NT2/D1 (cell line): ENCODE measurements at regions not wholly inside any gene's neighbourhood (a gene's known extent, or its start where the extent isn't known, plus 50 kb on each side); places are given as distances from the start of the nearest gene placed in this dataset.

ENCODE experiments used
- DNase-seq: peaks from one replicate; pipeline ENCODE4 v3.0.0-alpha.2; 2011; ENCODE audit warnings: low read depth, low spot score
- H3K27me3 ChIP-seq: 2 replicates; pipeline ENCODE4 v1.6.0; 2011; ENCODE audit warnings: mild to moderate bottlenecking; ENCODE audit not compliant: insufficient read length, insufficient read depth
- H3K36me3 ChIP-seq: 2 replicates; pipeline ENCODE4 v1.6.1; 2011; ENCODE audit warnings: mild to moderate bottlenecking, low read length, mixed read lengths; ENCODE audit not compliant: insufficient read depth, insufficient read length
- H3K4me1 ChIP-seq: 2 replicates; pipeline ENCODE4 v1.5.1; 2011; ENCODE audit not compliant: insufficient read depth, insufficient read length
- H3K4me3 ChIP-seq: 2 replicates; pipeline ENCODE4 v1.5.1; 2011; ENCODE audit warnings: low read depth; ENCODE audit not compliant: insufficient read length
- H3K9ac ChIP-seq: 2 replicates; pipeline ENCODE4 v1.6.0; 2011; ENCODE audit warnings: low read depth; ENCODE audit not compliant: insufficient read length
- H3K9me3 ChIP-seq: 2 replicates; pipeline ENCODE4 v1.5.1; 2011; ENCODE audit warnings: mild to moderate bottlenecking, low read length; ENCODE audit not compliant: insufficient read depth
- SUZ12 ChIP-seq: IDR thresholded peaks from 2 replicates; pipeline ENCODE4 v1.6.1; 2011; ENCODE audit not compliant: insufficient read length, insufficient read depth; ENCODE audit errors: extremely low read depth
- YY1 ChIP-seq: IDR thresholded peaks from 2 replicates; pipeline ENCODE4 v1.6.1; 2011; ENCODE audit not compliant: insufficient read length, insufficient read depth
- ZNF274 ChIP-seq: IDR thresholded peaks from 2 replicates; pipeline ENCODE4 v1.6.1; 2011; ENCODE audit warnings: mild to moderate bottlenecking, low read depth, low read length

- H3K36me3 ChIP-seq = no peaks in the 10 kb centered on the region
- H3K4me3 ChIP-seq = no peak overlapping the region
- H3K9me3 ChIP-seq = no peaks in the 10 kb centered on the region
- H3K4me1 ChIP-seq = no peaks in the 10 kb centered on the region
- no peaks in the 10 kb centered on the region for H3K27me3 ChIP-seq
- H3K9ac ChIP-seq = no peak overlapping the region
- TF ChIP-seq ZNF274 = no peak
- no peak for TF ChIP-seq YY1
- no peak for TF ChIP-seq SUZ12
- no peak for DNase-seq
Measured at GRCh38 chr2:176470713-176471112, 201.5 kb downstream of the MTX2 start.

GRCh38 chr2:176471949-176472348 is 202.7 kb downstream of the MTX2 start:
- Histone ChIP-seq H3K27me3 (no peaks in the 10 kb centered on the region), H3K36me3 (no peaks in the 10 kb centered on the region), H3K4me3 (no peak overlapping the region), H3K4me1 (no peaks in the 10 kb centered on the region), H3K9ac (no peak overlapping the region), H3K9me3 (no peaks in the 10 kb centered on the region)
- TF ChIP-seq SUZ12 (no peak), YY1 (no peak), ZNF274 (no peak)
- DNase-seq = no peak

- Histone ChIP-seq H3K36me3 (no peaks in the 10 kb centered on the region), H3K4me1 (no peaks in the 10 kb centered on the region), H3K9ac (no peak overlapping the region), H3K27me3 (no peaks in the 10 kb centered on the region), H3K9me3 (no peaks in the 10 kb centered on the region), H3K4me3 (no peak overlapping the region)
- DNase-seq = no peak
- no peak for TF ChIP-seq ZNF274
- no peak for TF ChIP-seq YY1
- no peak for TF ChIP-seq SUZ12
Measured at GRCh38 chr2:176473177-176473576, 203.9 kb downstream of the MTX2 start.

DNA sequence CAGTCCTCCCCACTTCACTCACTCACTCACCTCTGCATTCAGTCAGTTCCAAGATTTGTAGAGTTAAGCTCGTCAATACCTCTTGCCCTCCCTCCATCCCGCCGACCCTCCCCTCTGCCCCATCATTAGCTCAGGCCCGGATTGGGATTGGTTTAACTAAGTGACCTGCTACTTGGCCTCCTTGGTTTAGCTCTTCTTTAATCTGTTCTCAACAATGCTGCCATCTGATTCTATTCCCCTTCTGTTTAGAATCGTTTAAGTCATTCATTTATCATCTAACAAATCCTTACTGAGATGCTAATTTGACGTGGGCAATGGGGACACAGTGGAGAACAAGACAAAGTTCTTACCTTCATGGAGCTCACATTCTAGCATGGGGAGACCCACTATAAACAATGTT is 204.6 kb downstream of the MTX2 start:
- Histone ChIP-seq H3K9ac (no peak overlapping the region), H3K9me3 (no peaks in the 10 kb centered on the region), H3K36me3 (no peaks in the 10 kb centered on the region), H3K4me1 (no peaks in the 10 kb centered on the region), H3K27me3 (no peaks in the 10 kb centered on the region), H3K4me3 (no peak overlapping the region)
- no peak for TF ChIP-seq ZNF274
- no peak for TF ChIP-seq SUZ12
- no peak for TF ChIP-seq YY1
- no peak for DNase-seq

GRCh38 chr2:176477336-176477735 is 208.1 kb downstream of the MTX2 start:
- no peak for TF ChIP-seq ZNF274
- TF ChIP-seq SUZ12 = no peak
- TF ChIP-seq YY1 = no peak
- no peak for DNase-seq
- H3K27me3 ChIP-seq = no peaks in the 10 kb centered on the region
- H3K9me3 ChIP-seq = no peaks in the 10 kb centered on the region
- no peaks in the 10 kb centered on the region for H3K4me1 ChIP-seq
- no peak overlapping the region for H3K4me3 ChIP-seq
- no peak overlapping the region for H3K9ac ChIP-seq
- H3K36me3 ChIP-seq = no peaks in the 10 kb centered on the region

- no peaks in the 10 kb centered on the region for H3K9me3 ChIP-seq
- no peaks in the 10 kb centered on the region for H3K27me3 ChIP-seq
- no peak overlapping the region for H3K9ac ChIP-seq
- no peaks in the 10 kb centered on the region for H3K36me3 ChIP-seq
- DNase-seq = no peak
- TF ChIP-seq ZNF274 = no peak
- no peak overlapping the region for H3K4me3 ChIP-seq
- no peaks in the 10 kb centered on the region for H3K4me1 ChIP-seq
Measured at GRCh38 chr2:176479961-176480360, 210.7 kb downstream of the MTX2 start.

DNA sequence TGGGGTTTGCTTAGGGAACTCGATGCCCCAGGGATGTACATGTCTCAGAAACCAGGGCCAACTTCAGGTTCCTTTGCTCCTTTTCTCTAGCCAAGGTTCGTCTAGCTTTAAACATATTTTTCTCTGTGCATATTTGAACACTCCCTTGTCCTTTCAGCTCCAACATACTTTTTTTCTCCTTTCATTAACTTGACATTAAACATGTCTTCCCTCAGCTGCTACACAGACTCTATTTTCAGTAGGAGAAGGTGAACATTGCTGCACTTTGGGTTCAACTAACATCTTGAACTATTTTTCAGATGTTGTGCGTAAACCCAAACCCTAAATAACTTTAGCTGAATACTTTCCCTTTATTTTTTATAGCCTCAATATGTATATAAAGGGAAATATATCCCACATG is 212.9 kb downstream of the MTX2 start:
- TF ChIP-seq YY1 (no peak), SUZ12 (no peak), ZNF274 (no peak)
- DNase-seq = no peak

DNA sequence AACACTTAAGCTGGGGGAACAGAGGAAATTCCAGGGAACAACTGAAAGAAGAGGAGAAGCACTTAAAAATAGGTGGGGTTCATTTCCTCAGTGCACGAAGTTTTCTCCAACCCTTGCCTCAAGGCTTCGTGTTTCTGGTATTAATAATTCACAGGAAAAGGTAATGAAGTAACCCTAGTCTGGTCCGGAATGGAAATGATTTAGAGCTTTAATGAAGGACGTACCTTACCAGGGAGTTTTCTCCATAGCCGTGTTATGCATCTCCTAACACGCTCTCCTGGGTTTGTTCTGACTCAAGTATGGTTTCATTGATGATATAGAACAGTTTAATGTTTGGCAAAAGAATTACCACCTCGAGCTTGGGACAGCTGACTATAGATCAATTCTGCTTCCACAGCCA is 214.2 kb downstream of the MTX2 start:
- no peak for DNase-seq
- no peaks in the 10 kb centered on the region for H3K9me3 ChIP-seq
- TF ChIP-seq SUZ12 (no peak), ZNF274 (no peak), YY1 (no peak)
- no peak overlapping the region for H3K9ac ChIP-seq
- no peaks in the 10 kb centered on the region for H3K4me1 ChIP-seq
- H3K4me3 ChIP-seq = no peak overlapping the region
- H3K36me3 ChIP-seq = no peaks in the 10 kb centered on the region
- no peaks in the 10 kb centered on the region for H3K27me3 ChIP-seq

More for the DNA sequence above, 212.9 kb downstream of the MTX2 start:
- H3K27me3 ChIP-seq = no peaks in the 10 kb centered on the region
- H3K4me1 ChIP-seq = no peaks in the 10 kb centered on the region
- no peak overlapping the region for H3K9ac ChIP-seq
- H3K4me3 ChIP-seq = no peak overlapping the region
- no peaks in the 10 kb centered on the region for H3K36me3 ChIP-seq
- no peaks in the 10 kb centered on the region for H3K9me3 ChIP-seq
